NCI-H774 (cell line): ENCODE measurements at regions not wholly inside any gene's neighbourhood (a gene's known extent, or its start where the extent isn't known, plus 50 kb on each side); places are given as distances from the start of the nearest gene placed in this dataset.

Experiments used
- DNase-seq: peaks from one replicate; lab custom pipeline; 2025; lab: John Stamatoyannopoulos, UW

- no peak for DNase-seq
Measured at GRCh38 chr18:10225300-10225699, 229.1 kb upstream of the APCDD1 start.

GRCh38 chr18:10226971-10227370 lies 227.5 kb upstream of the APCDD1 start:
- DNase-seq: no peak

DNA sequence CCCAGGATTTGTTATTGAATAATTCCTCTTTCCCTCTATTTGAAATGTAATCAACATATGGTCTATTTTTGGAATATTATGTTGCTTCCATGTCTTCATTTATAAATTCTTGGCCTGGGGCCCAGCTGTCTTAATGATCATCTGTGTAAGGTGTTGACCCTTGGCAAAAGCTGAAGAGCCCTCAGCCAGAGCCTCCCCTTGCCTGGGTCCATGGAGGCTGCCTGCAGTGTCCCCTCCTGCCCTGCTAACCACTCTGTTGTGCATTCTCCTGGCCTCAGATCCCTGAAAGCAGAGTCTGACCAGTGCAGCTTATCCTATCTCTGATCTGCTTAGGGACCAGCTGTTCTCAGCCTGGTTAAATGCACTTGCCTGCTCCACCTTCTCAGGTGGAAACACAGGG lies 226.1 kb upstream of the APCDD1 start:
- no peak for DNase-seq

DNA sequence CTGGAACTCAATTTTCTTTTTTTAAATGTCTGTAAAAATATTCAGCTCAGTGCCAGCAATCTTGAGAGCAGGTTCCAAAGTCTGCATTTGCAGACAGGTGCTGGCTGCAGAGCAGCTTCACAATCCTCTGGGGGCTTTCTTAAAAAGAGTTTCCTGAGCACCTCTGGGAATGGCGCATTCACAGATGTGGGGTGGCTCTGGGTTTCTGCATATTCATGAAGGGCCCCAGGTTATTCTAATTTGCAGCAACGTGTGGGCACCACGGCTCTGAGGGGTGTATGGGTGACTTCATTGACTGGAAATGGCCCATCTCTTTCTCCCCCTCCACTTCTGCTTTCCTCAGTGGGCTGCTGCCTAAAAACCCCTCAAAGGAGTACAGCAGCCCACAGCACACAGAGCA lies 225.0 kb upstream of the APCDD1 start:
- DNase-seq: no peak

DNA sequence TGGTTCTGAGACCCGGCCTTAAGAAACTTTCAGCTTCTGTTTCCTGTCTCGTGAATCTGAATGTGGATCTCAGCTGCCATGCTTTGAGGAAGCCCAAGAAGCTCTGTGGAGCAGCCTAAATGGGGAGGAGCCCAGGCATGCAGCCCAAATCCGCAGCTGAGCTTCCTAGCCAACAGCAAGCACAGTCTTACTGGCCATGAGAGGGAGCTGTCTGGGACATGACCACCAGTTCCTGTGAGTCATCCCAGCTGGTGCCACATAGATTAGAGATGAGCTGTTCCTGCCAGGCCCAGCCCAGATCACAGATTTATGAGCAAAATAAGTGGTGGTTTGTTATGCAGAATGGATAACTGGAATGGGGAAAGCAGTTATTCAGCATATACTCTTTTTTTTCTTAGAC lies 224.4 kb upstream of the APCDD1 start:
- DNase-seq: no peak

- DNase-seq: no peak
Measured at GRCh38 chr18:10231220-10231619, 223.2 kb upstream of the APCDD1 start.

DNA sequence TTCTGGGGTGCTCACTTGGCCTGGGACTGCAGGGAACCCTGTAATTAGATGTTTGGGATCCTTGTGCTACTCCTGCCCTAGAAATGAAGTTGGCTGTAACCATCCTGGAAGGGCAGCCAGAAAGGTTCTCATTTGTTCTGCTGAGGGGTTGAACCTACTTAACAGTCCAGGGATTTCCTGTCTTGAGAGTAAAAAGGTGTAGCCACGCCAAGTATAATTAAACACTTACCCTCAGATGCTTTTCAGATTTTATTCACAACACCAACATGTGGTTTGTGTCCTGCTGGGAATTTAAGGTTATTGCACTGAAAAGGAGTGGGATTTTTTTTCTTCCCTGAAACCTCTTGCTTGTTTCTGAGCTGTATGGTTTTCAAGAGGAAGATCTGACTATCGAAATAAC lies 222.4 kb upstream of the APCDD1 start:
- DNase-seq: no peak

DNA sequence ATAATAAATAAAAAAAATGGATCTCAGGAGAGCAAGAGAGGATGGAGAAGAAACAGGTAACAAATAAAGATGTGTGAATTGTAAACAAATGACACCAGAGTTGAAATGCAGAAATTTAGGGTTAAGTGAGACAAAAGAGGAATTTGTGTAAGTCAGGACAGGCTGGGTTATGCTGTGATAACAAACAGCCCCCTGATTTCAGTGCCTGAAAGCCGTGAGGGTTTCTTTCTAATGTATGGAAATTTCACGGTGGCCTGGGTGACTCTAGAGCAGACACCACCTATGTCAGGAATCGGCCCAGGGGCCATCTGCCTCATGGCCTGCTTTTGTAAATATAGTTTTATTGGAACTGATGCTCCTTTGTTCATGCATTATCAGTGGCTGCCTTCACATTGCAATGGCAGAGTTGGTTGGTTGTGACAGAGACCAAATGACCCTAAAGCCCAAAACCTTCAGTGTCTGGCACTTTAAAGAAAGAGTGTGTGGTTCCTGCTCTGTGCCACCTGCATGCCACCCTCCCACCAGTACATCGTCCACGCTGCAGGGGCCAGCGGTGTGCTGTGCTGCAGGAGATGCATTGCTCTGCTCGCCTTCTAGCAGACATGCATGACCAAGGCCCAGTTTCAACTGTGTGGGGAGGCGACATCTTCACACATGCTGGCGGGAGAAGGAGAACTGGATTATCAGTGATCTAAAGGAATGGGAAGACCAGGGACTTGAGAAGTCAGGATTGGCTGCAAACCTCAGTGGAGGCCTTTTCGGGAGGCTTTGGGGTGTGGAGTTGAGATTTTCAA lies 221.2 kb upstream of the APCDD1 start:
- DNase-seq: no peak

DNA sequence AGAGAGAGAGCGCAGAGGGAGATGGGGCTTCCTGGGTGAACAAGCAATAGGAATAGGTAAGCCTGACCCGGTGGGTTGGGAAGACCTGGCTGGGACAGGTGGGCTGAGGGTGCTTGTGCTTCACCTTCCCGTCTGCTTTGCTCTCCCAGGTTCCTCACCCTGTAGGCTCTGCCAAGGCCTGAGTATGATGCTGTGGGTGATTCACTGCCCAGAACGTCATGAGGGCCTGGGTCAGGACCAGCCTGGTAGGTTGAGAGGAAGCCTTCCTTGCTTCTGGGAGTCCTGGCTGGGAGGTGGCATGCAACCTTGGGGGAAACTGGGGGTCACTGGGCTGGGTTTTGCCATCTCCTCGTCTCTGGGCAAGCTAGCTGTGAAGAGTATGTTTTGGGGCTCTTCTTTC lies 220.2 kb upstream of the APCDD1 start:
- DNase-seq: no peak

GRCh38 chr18:10234912-10235660 lies 219.3 kb upstream of the APCDD1 start:
- no peak for DNase-seq

- DNase-seq: no peak
Measured at GRCh38 chr18:10235661-10235952, 218.8 kb upstream of the APCDD1 start.

DNA sequence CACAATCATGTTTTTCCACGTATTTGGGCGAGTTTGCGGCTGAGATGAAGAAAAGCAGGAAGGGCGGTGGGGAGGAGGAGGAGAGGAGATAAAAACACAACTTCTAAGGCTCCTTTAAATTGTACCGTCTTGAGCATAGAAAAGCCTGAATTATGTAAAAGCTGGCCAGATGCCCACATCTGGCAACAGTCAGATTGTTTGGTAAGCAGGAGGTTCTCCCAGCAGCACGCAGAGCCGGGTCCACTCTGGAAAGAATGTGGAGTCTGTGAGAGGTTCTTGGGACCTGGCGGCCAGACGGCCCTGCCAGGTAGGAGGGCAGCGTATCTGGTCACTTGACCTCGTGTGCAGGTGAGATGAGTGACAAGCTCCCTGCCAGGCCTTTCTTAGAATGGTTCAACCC lies 215.3 kb upstream of the APCDD1 start:
- no peak for DNase-seq

- DNase-seq: no peak
Measured at GRCh38 chr18:10239991-10240634, 214.3 kb upstream of the APCDD1 start.

GRCh38 chr18:10240973-10241372 lies 213.5 kb upstream of the APCDD1 start:
- DNase-seq: no peak

GRCh38 chr18:10241579-10241978 lies 212.9 kb upstream of the APCDD1 start:
- DNase-seq: no peak

- DNase-seq: no peak
Measured at GRCh38 chr18:10242936-10243680, 211.3 kb upstream of the APCDD1 start.

DNA sequence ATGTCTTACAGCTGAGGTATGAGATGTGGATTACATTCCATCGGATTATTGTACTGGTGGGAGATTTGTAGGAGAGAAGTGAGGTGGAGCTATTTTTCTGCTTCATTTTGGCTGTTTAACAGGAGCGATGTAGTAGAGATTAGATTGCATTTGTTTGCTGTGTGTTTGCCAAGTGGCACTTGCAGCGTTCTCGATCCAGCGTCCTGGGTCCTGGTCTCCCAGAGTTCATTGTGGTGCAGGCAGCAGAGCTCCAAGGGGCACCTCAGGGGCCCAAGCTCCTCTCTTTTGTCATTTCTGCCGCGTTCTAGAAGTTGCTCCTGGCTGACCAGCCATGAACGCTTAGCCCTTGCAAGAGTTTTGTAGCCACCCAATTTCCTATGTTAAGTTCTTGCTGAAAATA lies 210.1 kb upstream of the APCDD1 start:
- DNase-seq: no peak

DNA sequence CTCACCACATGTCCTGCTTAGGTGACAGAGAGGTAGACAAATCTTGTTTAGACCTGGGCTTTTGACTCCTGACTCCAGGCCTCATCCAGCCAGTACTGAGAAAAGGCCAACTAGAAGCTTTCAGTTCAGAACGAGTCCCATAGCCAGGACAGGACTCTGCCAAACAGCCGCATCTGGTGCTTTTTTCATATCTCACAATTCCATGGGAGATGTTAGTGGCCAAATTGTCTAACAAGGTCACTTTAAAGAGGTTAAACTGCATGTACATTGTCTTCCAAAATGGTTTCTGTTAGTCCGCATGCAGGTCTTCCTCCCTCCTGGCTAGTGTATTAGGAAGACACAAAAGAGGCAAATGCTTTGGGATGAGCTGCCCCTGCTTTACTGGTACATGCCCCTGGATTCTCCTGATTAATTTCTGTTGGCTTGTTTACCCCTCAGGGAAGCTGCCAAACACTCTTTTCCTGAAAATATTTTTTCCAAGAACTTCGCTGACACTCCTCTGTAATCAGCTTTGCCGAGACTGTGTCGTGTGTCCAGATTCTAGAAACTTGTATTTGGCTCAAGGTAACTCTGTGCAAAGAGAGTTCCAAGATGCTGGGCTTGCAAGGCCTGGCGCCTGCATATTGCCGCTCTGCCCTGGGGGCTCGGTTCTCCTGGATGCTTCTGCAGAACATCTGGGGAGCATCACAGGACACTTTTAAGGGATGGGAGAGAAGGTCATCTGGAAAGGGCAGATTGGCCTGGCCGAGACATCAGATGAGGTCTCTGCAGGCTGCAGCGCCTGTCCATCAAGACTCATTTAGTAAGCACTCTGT lies 209.2 kb upstream of the APCDD1 start:
- no peak for DNase-seq

DNA sequence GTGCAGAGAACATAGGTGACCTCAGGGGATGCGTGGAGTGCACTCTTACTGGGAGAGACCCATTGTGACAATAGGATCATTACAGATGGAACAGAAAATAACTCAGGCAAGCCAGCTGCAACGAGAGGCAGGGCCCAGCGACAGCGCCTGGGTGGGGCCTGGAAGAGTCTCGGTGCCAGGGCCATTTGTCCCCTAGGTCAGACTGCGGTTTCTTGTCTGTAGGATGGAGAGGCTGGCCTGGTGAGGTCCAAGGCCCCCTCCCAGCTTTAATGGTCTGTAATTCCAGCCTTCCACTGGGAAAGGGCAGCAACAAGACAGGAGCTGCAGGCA lies 208.6 kb upstream of the APCDD1 start:
- no peak for DNase-seq

DNA sequence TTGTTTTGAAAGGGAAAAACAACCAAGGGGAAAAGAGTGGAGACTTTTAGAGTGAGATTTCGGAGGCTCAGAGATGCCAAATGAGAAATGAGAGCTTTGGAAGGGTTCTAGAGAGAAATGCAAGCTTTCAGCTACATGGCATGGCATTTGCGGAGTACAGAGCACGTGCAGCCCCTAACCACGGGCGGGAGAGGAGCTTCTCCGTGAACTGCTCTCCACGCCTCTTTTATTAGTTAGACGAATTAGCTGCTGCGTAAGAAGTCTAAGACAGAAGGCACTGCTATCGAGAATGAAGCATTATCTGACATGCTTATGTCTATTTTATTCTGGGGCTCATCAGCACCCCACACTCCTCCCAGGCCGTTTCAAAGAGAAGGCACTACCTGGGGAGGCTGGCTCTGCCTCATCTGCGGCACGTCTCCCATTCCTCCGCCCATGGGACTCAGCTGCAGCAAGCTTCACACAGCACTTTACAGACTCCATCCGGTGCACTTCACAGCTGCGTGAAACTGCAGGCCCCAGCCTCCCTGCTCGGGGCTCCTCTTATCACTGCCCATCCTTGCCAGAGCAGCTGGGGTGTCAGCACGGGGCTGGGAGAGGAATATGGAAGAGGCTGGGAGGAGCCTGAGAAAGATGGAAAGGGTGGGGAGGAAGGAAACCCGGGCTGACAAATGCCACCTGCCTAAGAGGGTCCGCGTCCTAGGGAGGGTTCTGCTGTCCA lies 207.3 kb upstream of the APCDD1 start:
- DNase-seq: no peak

GRCh38 chr18:10247742-10248082 lies 206.7 kb upstream of the APCDD1 start:
- DNase-seq: no peak
